SK-N-MC (cell line): ENCODE measurements at regions not wholly inside any gene's neighbourhood (a gene's known extent, or its start where the extent isn't known, plus 50 kb on each side); places are given as distances from the start of the nearest gene placed in this dataset.

ENCODE experiments used
- EZH2 ChIP-seq: fragments of 200-600 bp; sonication (generic); IDR thresholded peaks from one replicate; pipeline ENCODE4 v1.6.1; 2017; ENCODE audit warnings: antibody characterized with exemption
- FOXP2 ChIP-seq: optimal IDR thresholded peaks from 2 replicates; pipeline ENCODE3; 2011; ENCODE audit warnings: mild to moderate bottlenecking, moderate library complexity; ENCODE audit not compliant: insufficient read depth; ENCODE audit errors: extremely low read length, control extremely low read depth
- POLR2AphosphoS5 ChIP-seq: IDR thresholded peaks from 2 replicates; pipeline ENCODE4 v1.6.1; 2012; ENCODE audit warnings: mild to moderate bottlenecking, low read depth, low read length, borderline replicate concordance

- TF ChIP-seq POLR2AphosphoS5 (no peak), EZH2 (no peak), FOXP2 (no peak)
Observed at GRCh38 chr2:128750328-128751165, 431.9 kb upstream of the HS6ST1 start.
